NCI-H2196 treated with DMSO at 0.1 percent for 48 hours (cell line): ENCODE measurements at regions not wholly inside any gene's neighbourhood (a gene's known extent, or its start where the extent isn't known, plus 50 kb on each side); places are given as distances from the start of the nearest gene placed in this dataset.

Experiments used
- DNase-seq: peaks from one replicate; lab custom pipeline; 2025; ENCODE audit not compliant: unreplicated experiment; lab: John Stamatoyannopoulos, UW

GRCh38 chr9:690517-691111 is 150.9 kb upstream of the DMRT1 start:
- no peak for DNase-seq

- no peak for DNase-seq
These were observed 149.6 kb upstream of the DMRT1 start for GRCh38 chr9:691825-692400.

GRCh38 chr9:692636-693129 is 148.8 kb upstream of the DMRT1 start:
- DNase-seq = no peak

- DNase-seq = no peak
These were observed 148.1 kb upstream of the DMRT1 start for GRCh38 chr9:693201-694091.

- DNase-seq = no peak
These were observed 147.4 kb upstream of the DMRT1 start for GRCh38 chr9:694092-694402.

GRCh38 chr9:694403-695154 is 146.9 kb upstream of the DMRT1 start:
- DNase-seq = no peak

GRCh38 chr9:695252-695651 is 146.2 kb upstream of the DMRT1 start:
- no peak for DNase-seq

GRCh38 chr9:696332-697323 is 144.9 kb upstream of the DMRT1 start:
- no peak for DNase-seq

GRCh38 chr9:698276-698675 is 143.2 kb upstream of the DMRT1 start:
- DNase-seq = no peak

- DNase-seq = no peak
These were observed 142.5 kb upstream of the DMRT1 start for GRCh38 chr9:698954-699353.

GRCh38 chr9:699396-699795 is 142.1 kb upstream of the DMRT1 start:
- DNase-seq = no peak

- no peak for DNase-seq
These were observed 140.9 kb upstream of the DMRT1 start for GRCh38 chr9:700365-701282.

GRCh38 chr9:703392-703791 is 138.1 kb upstream of the DMRT1 start:
- no peak for DNase-seq

GRCh38 chr9:706073-706472 is 135.4 kb upstream of the DMRT1 start:
- no peak for DNase-seq

GRCh38 chr9:706606-707459 is 134.7 kb upstream of the DMRT1 start:
- no peak for DNase-seq

- no peak for DNase-seq
These were observed 133.3 kb upstream of the DMRT1 start for GRCh38 chr9:708182-708550.

- DNase-seq = no peak
These were observed 132.7 kb upstream of the DMRT1 start for GRCh38 chr9:708551-709432.
